ENCODE measurements at regions not wholly inside any gene's neighbourhood (a gene's known extent, or its start where the extent isn't known, plus 50 kb on each side); places are given as distances from the start of the nearest gene placed in this dataset.

DNA sequence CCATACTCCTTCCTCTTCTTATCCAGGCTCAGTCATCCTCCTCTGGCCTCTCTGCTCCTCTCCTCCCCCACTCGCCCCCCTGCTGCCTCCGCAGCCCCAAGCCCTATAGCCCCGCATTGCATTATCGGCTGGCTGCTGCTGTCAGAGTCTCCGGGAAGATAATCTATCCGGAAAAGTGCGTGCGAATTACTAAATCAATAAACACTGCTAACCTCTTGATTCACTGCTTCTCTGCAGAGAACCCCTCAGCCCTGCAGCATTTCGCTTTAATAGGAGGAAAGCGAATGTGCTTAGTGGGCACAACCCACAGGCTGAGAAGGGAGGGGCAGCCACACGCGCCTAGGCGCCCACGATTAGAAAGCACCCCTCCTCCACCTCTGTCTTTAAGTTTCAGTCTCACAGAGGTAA lies 167.6 kb downstream of the ABHD5 start:
- Mint-ChIP-seq H3K9me3 (no peaks in the 10 kb centered on the region), H3K4me1 (peaks cover 36% of the 10 kb centered on the region), H3K36me3 (ENCODE audit: low read depth) (no peaks in the 10 kb centered on the region), H3K27me3 (ENCODE audit: insufficient read depth) (peaks cover 75% of the 10 kb centered on the region), H3K4me3 (no peak overlapping the region), H3K27ac (no peak overlapping the region)
- Histone ChIP-seq H3K4me1 (ENCODE audit: control insufficient read depth, insufficient read depth, low read length) (peaks cover 6% of the 10 kb centered on the region), H3K36me3 (ENCODE audit: control insufficient read depth, insufficient read depth, low read length) (no peaks in the 10 kb centered on the region), H3K4me3 (ENCODE audit: low read length) (no peak overlapping the region), H3K9ac (ENCODE audit: extremely low read depth, low read length, poor library complexity, severe bottlenecking) (no peak overlapping the region), H3K9me3 (ENCODE audit: control insufficient read depth, low read length) (no peaks in the 10 kb centered on the region), H3K27ac (ENCODE audit: low read depth, low read length) (no peak overlapping the region), H3K27me3 (ENCODE audit: control insufficient read depth, insufficient read depth, low read length, poor library complexity, severe bottlenecking) (peaks cover 39% of the 10 kb centered on the region)
- peak; percentile 72 for DNase-seq
- 18 to 28% methylated on average over 7 to 14 of the region's 14 CpGs for WGBS, 2 experiments (ENCODE audit: insufficient coverage in 1 of 2, insufficient read length in 1 of 2)
- TF ChIP-seq, protein P1, sequence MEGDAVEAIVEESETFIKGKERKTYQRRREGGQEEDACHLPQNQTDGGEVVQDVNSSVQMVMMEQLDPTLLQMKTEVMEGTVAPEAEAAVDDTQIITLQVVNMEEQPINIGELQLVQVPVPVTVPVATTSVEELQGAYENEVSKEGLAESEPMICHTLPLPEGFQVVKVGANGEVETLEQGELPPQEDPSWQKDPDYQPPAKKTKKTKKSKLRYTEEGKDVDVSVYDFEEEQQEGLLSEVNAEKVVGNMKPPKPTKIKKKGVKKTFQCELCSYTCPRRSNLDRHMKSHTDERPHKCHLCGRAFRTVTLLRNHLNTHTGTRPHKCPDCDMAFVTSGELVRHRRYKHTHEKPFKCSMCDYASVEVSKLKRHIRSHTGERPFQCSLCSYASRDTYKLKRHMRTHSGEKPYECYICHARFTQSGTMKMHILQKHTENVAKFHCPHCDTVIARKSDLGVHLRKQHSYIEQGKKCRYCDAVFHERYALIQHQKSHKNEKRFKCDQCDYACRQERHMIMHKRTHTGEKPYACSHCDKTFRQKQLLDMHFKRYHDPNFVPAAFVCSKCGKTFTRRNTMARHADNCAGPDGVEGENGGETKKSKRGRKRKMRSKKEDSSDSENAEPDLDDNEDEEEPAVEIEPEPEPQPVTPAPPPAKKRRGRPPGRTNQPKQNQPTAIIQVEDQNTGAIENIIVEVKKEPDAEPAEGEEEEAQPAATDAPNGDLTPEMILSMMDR (conservative IDR thresholded peaks at IDR 0.05): no peak

DNA sequence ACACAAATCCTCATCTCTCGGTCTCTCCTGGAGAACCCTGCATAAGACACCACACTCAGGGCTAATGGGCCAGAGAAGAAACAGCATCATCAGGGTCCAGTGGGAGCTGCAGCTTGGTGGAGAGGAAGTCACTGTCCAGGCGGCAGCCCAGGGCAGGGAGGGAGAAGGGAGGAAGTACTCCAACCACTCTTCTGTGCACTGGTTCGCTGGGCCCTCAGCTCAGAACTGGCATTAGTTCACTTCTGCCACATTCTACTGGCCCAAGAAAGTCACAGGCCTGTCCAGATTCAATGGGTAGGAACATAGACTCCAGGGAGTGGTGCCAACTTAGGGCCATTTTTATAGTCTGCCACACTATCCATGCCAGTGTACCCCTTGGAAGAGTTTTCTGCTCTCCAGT lies 169.0 kb downstream of the ABHD5 start:
- TF ChIP-seq, protein P1 (conservative IDR thresholded peaks at IDR 0.05): no peak
- no peak for DNase-seq
- H3K27me3 Mint-ChIP-seq (ENCODE audit: insufficient read depth): peaks cover 86% of the 10 kb centered on the region
- Histone ChIP-seq H3K9ac (ENCODE audit: extremely low read depth, low read length, poor library complexity, severe bottlenecking) (no peak overlapping the region), H3K4me1 (ENCODE audit: control insufficient read depth, insufficient read depth, low read length) (peaks cover 6% of the 10 kb centered on the region), H3K27ac (ENCODE audit: low read depth, low read length) (no peak overlapping the region), H3K27me3 (ENCODE audit: control insufficient read depth, insufficient read depth, low read length, poor library complexity, severe bottlenecking) (peaks cover 50% of the 10 kb centered on the region), H3K4me3 (ENCODE audit: low read length) (no peak overlapping the region), H3K36me3 (ENCODE audit: control insufficient read depth, insufficient read depth, low read length) (no peaks in the 10 kb centered on the region), H3K9me3 (ENCODE audit: control insufficient read depth, low read length) (no peaks in the 10 kb centered on the region)
- no peaks in the 10 kb centered on the region for H3K36me3 Mint-ChIP-seq (ENCODE audit: low read depth)
- 85% methylated on average over 3 of the region's 3 CpGs; no CpG with 5 or more reads in 1 of the 2 experiments for WGBS, 2 experiments (ENCODE audit: insufficient coverage in 1 of 2, insufficient read length in 1 of 2)
- no peak overlapping the region for H3K27ac Mint-ChIP-seq
- no peaks in the 10 kb centered on the region for H3K9me3 Mint-ChIP-seq
- H3K4me3 Mint-ChIP-seq: no peak overlapping the region
- H3K4me1 Mint-ChIP-seq: peaks cover 34% of the 10 kb centered on the region

DNA sequence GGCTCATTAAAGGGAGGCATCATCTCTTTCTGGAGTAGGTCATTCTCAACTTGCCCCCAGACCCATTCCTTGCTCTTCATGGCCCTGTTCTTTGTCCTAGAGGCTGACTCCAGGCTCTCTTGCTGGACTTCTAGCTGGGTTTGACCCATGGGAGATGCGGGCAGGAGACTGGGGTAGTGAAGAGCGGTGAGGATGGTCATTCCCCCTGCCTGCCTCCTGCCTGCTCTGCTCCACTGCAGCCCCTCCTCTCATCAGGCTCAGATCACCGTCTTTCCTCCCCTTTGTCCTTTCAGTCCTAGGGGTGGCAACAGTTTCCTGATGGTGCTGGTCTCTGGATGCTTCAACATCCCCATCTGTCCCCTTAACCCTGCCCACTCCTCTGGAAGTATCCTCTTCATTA lies 170.9 kb downstream of the ABHD5 start:
- Mint-ChIP-seq H3K27me3 (ENCODE audit: insufficient read depth) (peaks cover 76% of the 10 kb centered on the region), H3K4me1 (peaks cover 31% of the 10 kb centered on the region), H3K4me3 (no peak overlapping the region), H3K27ac (no peak overlapping the region), H3K36me3 (ENCODE audit: low read depth) (no peaks in the 10 kb centered on the region), H3K9me3 (no peaks in the 10 kb centered on the region)
- 88 to 100% methylated on average over 1 to 3 of the region's 3 CpGs for WGBS, 2 experiments (ENCODE audit: insufficient coverage in 1 of 2, insufficient read length in 1 of 2)
- peaks cover 6% of the 10 kb centered on the region for H3K4me1 ChIP-seq (ENCODE audit: control insufficient read depth, insufficient read depth, low read length)
- H3K9ac ChIP-seq (ENCODE audit: extremely low read depth, low read length, poor library complexity, severe bottlenecking): no peak overlapping the region
- TF ChIP-seq, protein P1 (conservative IDR thresholded peaks at IDR 0.05): no peak
- peak; percentile 13 for DNase-seq
- H3K9me3 ChIP-seq (ENCODE audit: control insufficient read depth, low read length): no peaks in the 10 kb centered on the region
- H3K27me3 ChIP-seq (ENCODE audit: control insufficient read depth, insufficient read depth, low read length, poor library complexity, severe bottlenecking): peaks cover 46% of the 10 kb centered on the region
- no peak overlapping the region for H3K27ac ChIP-seq (ENCODE audit: low read depth, low read length)
- H3K4me3 ChIP-seq (ENCODE audit: low read length): no peak overlapping the region
- H3K36me3 ChIP-seq (ENCODE audit: control insufficient read depth, insufficient read depth, low read length): no peaks in the 10 kb centered on the region
